Liver (tissue), 8 donors: ENCODE measurements at regions not wholly inside any gene's neighbourhood (a gene's known extent, or its start where the extent isn't known, plus 50 kb on each side); places are given as distances from the start of the nearest gene placed in this dataset.

Experiments used
- DNase-seq: peaks from one replicate; pipeline ENCODE4 v3.0.0-alpha.2; 2017; ENCODE audit warnings: low spot score
- H3K27ac ChIP-seq, 2 donors: one replicate each; pipeline ENCODE4 v1.7.0; 2013; ENCODE audit warnings: inconsistent platforms in 2 of 2, low read length in 2 of 2, control low read depth in 1 of 2, low read depth in 1 of 2, mild to moderate bottlenecking in 1 of 2
- H3K27me3 ChIP-seq, 4 donors: one replicate each; pipeline versions ENCODE4 v1.6.1 to v1.7.0; 2013; ENCODE audit warnings: low read length in 3 of 4, inconsistent platforms in 1 of 4, mild to moderate bottlenecking in 1 of 4, moderate library complexity in 1 of 4; ENCODE audit not compliant: control insufficient read depth in 4 of 4, insufficient read depth in 4 of 4
- H3K36me3 ChIP-seq, 4 donors: one replicate each; pipeline versions ENCODE4 v1.6.1 to v1.7.0; 2013; ENCODE audit warnings: low read length in 3 of 4, mild to moderate bottlenecking in 3 of 4, low read depth in 1 of 4, moderate library complexity in 1 of 4; ENCODE audit not compliant: control insufficient read depth in 4 of 4, insufficient read depth in 3 of 4
- H3K4me1 ChIP-seq, 4 donors: one replicate each; pipeline versions ENCODE4 v1.6.1 to v1.7.0; 2013; ENCODE audit warnings: low read length in 3 of 4, mild to moderate bottlenecking in 3 of 4, moderate library complexity in 1 of 4; ENCODE audit not compliant: control insufficient read depth in 4 of 4, insufficient read depth in 4 of 4
- H3K4me3 ChIP-seq, 3 donors: one replicate each; pipeline versions ENCODE4 v1.6.1 to v1.7.0; 2013; ENCODE audit warnings: low read length in 3 of 3, control low read depth in 1 of 3, low read depth in 1 of 3, mild to moderate bottlenecking in 1 of 3
- H3K9ac ChIP-seq, 2 donors: one replicate each; pipeline ENCODE4 v1.7.0; 2013; ENCODE audit warnings: low read length in 2 of 2, mild to moderate bottlenecking in 2 of 2, moderate library complexity in 2 of 2, control low read depth in 1 of 2, low read depth in 1 of 2
- H3K9me3 ChIP-seq, 4 donors: one replicate each; pipeline versions ENCODE4 v1.6.1 to v1.7.0; 2013; ENCODE audit warnings: low read length in 3 of 4; ENCODE audit not compliant: control insufficient read depth in 4 of 4
- ATF3 ChIP-seq: IDR thresholded peaks from 2 replicates; pipeline ENCODE4 v1.6.1; 2016; ENCODE audit warnings: antibody characterized with exemption
- CTCF ChIP-seq: fragments of 150-350 bp; IDR thresholded peaks from 2 replicates; pipeline ENCODE4 v1.5.1; 2017; ENCODE audit warnings: improper control_type of control experiment, low read depth, low read length; ENCODE audit not compliant: missing input control
- EGR1 ChIP-seq, 2 donors: IDR thresholded peaks; 2 replicates each; pipeline ENCODE4 v1.6.1; 2016 to 2018; ENCODE audit warnings: antibody characterized with exemption in 2 of 2, low read depth in 2 of 2
- FOXA1 ChIP-seq: IDR thresholded peaks from 2 replicates; pipeline ENCODE4 v1.6.1; 2016; ENCODE audit warnings: antibody characterized with exemption
- FOXA2 ChIP-seq: IDR thresholded peaks from 2 replicates; pipeline ENCODE4 v1.6.1; 2016; ENCODE audit warnings: antibody characterized with exemption
- GABPA ChIP-seq, 2 donors: IDR thresholded peaks in 1 of 2; conservative IDR thresholded peaks in 1 of 2; 2 replicates each; pipeline ENCODE4 v1.6.1; 2016; ENCODE audit warnings: antibody characterized with exemption in 2 of 2, mild to moderate bottlenecking in 1 of 2, moderate library complexity in 1 of 2
- HNF4A ChIP-seq, 2 donors: conservative IDR thresholded peaks; 2 replicates each; pipeline ENCODE4 v1.6.1; 2016; ENCODE audit warnings: antibody characterized with exemption in 2 of 2, mild to moderate bottlenecking in 2 of 2
- HNF4G ChIP-seq: IDR thresholded peaks from 2 replicates; pipeline ENCODE4 v1.6.1; 2016; ENCODE audit warnings: antibody characterized with exemption
- JUND ChIP-seq, 2 donors: IDR thresholded peaks; 2 replicates each; pipeline ENCODE4 v1.6.1; 2016; ENCODE audit warnings: antibody characterized with exemption in 2 of 2
- MAX ChIP-seq: IDR thresholded peaks from 2 replicates; pipeline ENCODE4 v1.6.1; 2016; ENCODE audit warnings: antibody characterized with exemption
- NR2F2 ChIP-seq: IDR thresholded peaks from 2 replicates; pipeline ENCODE4 v1.6.1; 2016; ENCODE audit warnings: antibody characterized with exemption
- RAD21 ChIP-seq, 2 donors: IDR thresholded peaks; 2 replicates each; pipeline ENCODE4 v1.6.1; 2016; ENCODE audit warnings: antibody characterized with exemption in 2 of 2, mild to moderate bottlenecking in 2 of 2
- REST ChIP-seq: IDR thresholded peaks from 2 replicates; pipeline ENCODE4 v1.6.1; 2016; ENCODE audit warnings: antibody characterized with exemption, mild to moderate bottlenecking
- RXRA ChIP-seq, 2 donors: IDR thresholded peaks; 2 replicates each; pipeline ENCODE4 v1.6.1; 2017 to 2018; ENCODE audit warnings: antibody characterized with exemption in 2 of 2, mild to moderate bottlenecking in 1 of 2
- SP1 ChIP-seq: IDR thresholded peaks from 2 replicates; pipeline ENCODE4 v1.6.1; 2018; ENCODE audit warnings: antibody characterized with exemption, mild to moderate bottlenecking
- TAF1 ChIP-seq: conservative IDR thresholded peaks from 2 replicates; pipeline ENCODE4 v1.6.1; 2016; ENCODE audit warnings: antibody characterized with exemption, mild to moderate bottlenecking
- YY1 ChIP-seq: IDR thresholded peaks from 2 replicates; pipeline ENCODE4 v1.6.1; 2016; ENCODE audit warnings: antibody characterized with exemption, mild to moderate bottlenecking
- ZBTB33 ChIP-seq: IDR thresholded peaks from 2 replicates; pipeline ENCODE4 v1.6.1; 2016; ENCODE audit warnings: antibody characterized with exemption
- WGBS: extraction: QIAGEN DNeasy Blood & Tissue Kit; methylation state at CpG from one replicate; pipeline ENCODE4 v1.1.7; 2013; 5-methylcytosine and 5-hydroxymethylcytosine counted together
- donor health status: healthy.
- donor health status: healthy.
- donor health status: healthy.
- donor health status: healthy.
- donor health status: healthy.

- Histone ChIP-seq H3K9ac (no peak overlapping the region), H3K27ac (no peak overlapping the region), H3K27me3 (no peaks in the 10 kb centered on the region), H3K36me3 (no peaks in the 10 kb centered on the region), H3K4me1 (peaks cover 0 to 14% (median 5%) of the 10 kb centered on the region in 4 donors), H3K4me3 (no peak overlapping the region), H3K9me3 (no peaks in the 10 kb centered on the region)
- TF ChIP-seq CTCF (no peak), HNF4A (conservative IDR thresholded peaks at IDR 0.05) (no peak), HNF4G (no peak), TAF1 (no peak), RXRA (IDR thresholded peaks at IDR 0.05) (no peak)
- WGBS, result 64% methylated on average over 3 of the region's 3 CpGs
- no peak for DNase-seq
These were observed 161.9 kb downstream of the SUCLG1 start for GRCh38 chr2:84297155-84297554.

- H3K9ac ChIP-seq, result no peak overlapping the region
- DNase-seq, result peak; percentile 58
These were observed 165.2 kb downstream of the SUCLG1 start for GRCh38 chr2:84293791-84294380.

More at GRCh38 chr2:84293791-84294380, 165.2 kb downstream of the SUCLG1 start:
- H3K4me1 ChIP-seq, result peaks cover 0 to 14% (median 5%) of the 10 kb centered on the region in 4 donors
- TF ChIP-seq CTCF, result no peak
- TF ChIP-seq REST, result peak; percentile 30
- peak; percentile 87 for TF ChIP-seq FOXA2
- TF ChIP-seq HNF4A (conservative IDR thresholded peaks at IDR 0.05), result peak; percentile 98 to 100
- peak; percentile 94 for TF ChIP-seq HNF4G
- peak; percentile 32 to 45 for TF ChIP-seq JUND (IDR thresholded peaks at IDR 0.05)
- TF ChIP-seq MAX, result peak; percentile 90
- TF ChIP-seq TAF1, result no peak
- peak; percentile 81 to 88 for TF ChIP-seq RXRA (IDR thresholded peaks at IDR 0.05)
- TF ChIP-seq EGR1 (IDR thresholded peaks at IDR 0.05; ENCODE audit: low read depth in 2 of 2), result no peak
- peak; percentile 25 for TF ChIP-seq ATF3
- TF ChIP-seq ZBTB33, result peak; percentile 59
- TF ChIP-seq NR2F2, result no peak
- peak; percentile 93 for TF ChIP-seq SP1
- peak in 1 of 2 donors; percentile 29 for TF ChIP-seq GABPA (IDR thresholded peaks at IDR 0.05 in 1 of 2, conservative IDR thresholded peaks at IDR 0.05 in 1 of 2)
- peak; percentile 83 for TF ChIP-seq FOXA1
- peak; percentile 25 to 26 for TF ChIP-seq RAD21 (IDR thresholded peaks at IDR 0.05)
- peak; percentile 65 for TF ChIP-seq YY1
- no peaks in the 10 kb centered on the region for H3K36me3 ChIP-seq
- no peak overlapping the region for H3K27ac ChIP-seq
- WGBS, result 39% methylated on average over 6 of the region's 6 CpGs
- no peaks in the 10 kb centered on the region for H3K9me3 ChIP-seq
- H3K4me3 ChIP-seq, result no peak overlapping the region
- H3K27me3 ChIP-seq, result no peaks in the 10 kb centered on the region
